Omental fat pad (tissue), 3 donors: ENCODE measurements at regions not wholly inside any gene's neighbourhood (a gene's known extent, or its start where the extent isn't known, plus 50 kb on each side); places are given as distances from the start of the nearest gene placed in this dataset.

ENCODE experiments used
- ATAC-seq: fragments of 150-250 bp; one replicate; pipeline ENCODE4 v1.9.1; 2016; ENCODE audit warnings: mild to moderate bottlenecking, moderate library complexity; ENCODE audit not compliant: low FRiP score
- DNase-seq: peaks from one replicate; pipeline ENCODE4 v3.0.0-alpha.2; 2019; ENCODE audit warnings: low spot score
- CTCF ChIP-seq, 3 donors: fragments of 450-650 bp; IDR thresholded peaks; one replicate each; pipeline ENCODE4 v1.5.1; 2016 to 2017; ENCODE audit warnings: antibody characterized with exemption in 3 of 3, mild to moderate bottlenecking in 3 of 3, moderate library complexity in 2 of 3

- no peak for DNase-seq
- TF ChIP-seq CTCF (IDR thresholded peaks at IDR 0.05): no peak
- no peak for ATAC-seq
These were observed 122.7 kb upstream of the STEAP4 start for GRCh38 chr7:88429382-88429781.

GRCh38 chr7:88402529-88402928, 95.8 kb upstream of the STEAP4 start:
- TF ChIP-seq CTCF (IDR thresholded peaks at IDR 0.05): no peak
- no peak for DNase-seq
- ATAC-seq: no peak

- DNase-seq: no peak
- TF ChIP-seq CTCF (IDR thresholded peaks at IDR 0.05): no peak
- ATAC-seq: no peak
These were observed 94.4 kb upstream of the STEAP4 start for GRCh38 chr7:88401009-88401623.

GRCh38 chr7:88399696-88400240, 93.1 kb upstream of the STEAP4 start:
- DNase-seq (no peak), ATAC-seq (no peak)
- TF ChIP-seq CTCF (IDR thresholded peaks at IDR 0.05): no peak

DNA sequence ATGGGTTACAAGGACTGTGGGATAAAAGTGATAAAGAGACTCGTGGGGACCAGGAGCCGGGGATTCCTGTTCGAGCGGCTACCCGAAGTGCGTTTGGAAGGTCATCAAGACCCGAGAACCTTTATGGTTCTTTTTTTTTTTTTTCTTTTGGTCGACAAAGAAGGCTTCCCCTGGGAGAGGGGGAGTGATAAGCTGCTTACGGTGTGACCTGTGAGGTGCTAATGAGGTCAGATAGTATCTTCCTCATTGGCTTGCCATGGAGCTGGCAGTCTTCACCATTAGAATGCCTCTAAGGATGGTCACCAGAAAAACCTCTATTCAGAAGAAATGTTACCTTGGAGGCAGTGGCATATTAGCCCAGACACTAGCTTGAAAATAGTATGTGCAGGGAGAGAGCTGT, 92.3 kb upstream of the STEAP4 start:
- DNase-seq (no peak), ATAC-seq (no peak)
- TF ChIP-seq CTCF (IDR thresholded peaks at IDR 0.05): no peak

DNA sequence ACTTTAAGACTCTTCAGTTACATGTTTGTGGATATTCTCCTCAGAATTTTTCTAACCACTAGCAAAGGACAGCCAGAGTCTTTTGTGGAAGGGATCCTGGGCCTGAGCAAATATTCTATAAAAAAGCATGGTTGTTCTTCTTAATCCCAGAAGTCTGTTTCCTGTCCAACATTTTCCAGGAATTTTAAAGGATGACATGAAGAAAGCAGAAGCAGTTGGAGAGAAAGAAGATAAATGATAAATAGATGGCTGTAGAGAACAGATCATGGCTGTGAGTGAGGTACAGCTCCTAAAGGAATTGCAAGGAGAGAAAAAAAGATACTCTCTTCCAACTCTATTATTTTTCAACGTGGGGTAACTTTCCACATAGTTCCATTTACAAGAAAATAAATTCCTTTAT, 91.8 kb upstream of the STEAP4 start:
- no peak for ATAC-seq
- TF ChIP-seq CTCF (IDR thresholded peaks at IDR 0.05): no peak
- DNase-seq: no peak

GRCh38 chr7:88396948-88397322, 90.2 kb upstream of the STEAP4 start:
- no peak for TF ChIP-seq CTCF (IDR thresholded peaks at IDR 0.05)
- ATAC-seq (no peak), DNase-seq (no peak)
